ENCODE measurements at regions not wholly inside any gene's neighbourhood (a gene's known extent, or its start where the extent isn't known, plus 50 kb on each side); places are given as distances from the start of the nearest gene placed in this dataset.

- H3K27ac ChIP-seq (ENCODE audit: low read depth, low read length), result no peak overlapping the region
- WGBS, 3 donors, result 63 to 68% (median 65%) methylated on average over 7 of the region's 7 CpGs
Measured at GRCh38 chr15:38687775-38688495, 123.3 kb upstream of the RASGRP1 start.

DNA sequence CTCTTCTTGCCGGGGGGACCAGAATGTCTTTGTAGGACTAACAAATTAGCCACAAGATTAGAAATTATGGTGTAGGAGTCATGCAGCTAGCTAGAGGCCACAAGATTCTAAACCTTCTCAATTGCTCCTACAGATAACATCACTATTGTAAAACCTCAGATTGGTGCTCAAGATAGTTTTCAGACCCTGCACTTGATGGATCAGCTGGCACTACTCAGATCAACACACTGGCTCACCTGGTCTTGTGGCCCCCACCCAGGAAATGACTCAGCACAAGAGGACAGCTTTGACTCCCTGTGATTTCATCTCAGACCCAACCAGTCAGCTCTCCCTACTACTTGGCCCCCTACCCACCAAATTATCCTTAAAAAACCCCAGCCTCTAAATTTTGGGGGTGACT, 124.1 kb upstream of the RASGRP1 start:
- no peak overlapping the region for H3K27ac ChIP-seq (ENCODE audit: low read depth, low read length)
- 63 to 91% (median 80%) methylated on average over 1 of the region's 1 CpG for WGBS, 3 donors

DNA sequence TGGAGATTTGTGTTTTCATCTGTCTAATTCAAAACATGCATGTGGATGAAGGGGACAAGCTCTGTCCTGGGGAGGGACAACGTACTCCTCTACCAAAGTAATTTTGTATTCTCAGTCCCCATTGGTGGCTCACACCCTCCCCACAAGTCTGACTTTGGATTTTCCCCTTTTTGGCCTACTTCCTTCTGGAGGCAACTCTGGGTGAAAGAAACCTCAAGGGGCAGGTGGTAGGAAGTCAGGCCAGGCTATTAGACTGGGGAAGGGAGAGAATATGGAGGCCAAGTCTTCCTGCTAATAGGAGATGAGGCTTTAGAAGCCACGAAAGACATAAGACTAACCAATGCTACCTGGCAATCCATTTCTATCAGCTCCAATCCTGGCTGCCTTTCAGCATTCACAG, 124.9 kb upstream of the RASGRP1 start:
- WGBS, 3 donors, result 75 to 81% (median 81%) methylated on average over 2 of the region's 2 CpGs
- no peak overlapping the region for H3K27ac ChIP-seq (ENCODE audit: low read depth, low read length)

DNA sequence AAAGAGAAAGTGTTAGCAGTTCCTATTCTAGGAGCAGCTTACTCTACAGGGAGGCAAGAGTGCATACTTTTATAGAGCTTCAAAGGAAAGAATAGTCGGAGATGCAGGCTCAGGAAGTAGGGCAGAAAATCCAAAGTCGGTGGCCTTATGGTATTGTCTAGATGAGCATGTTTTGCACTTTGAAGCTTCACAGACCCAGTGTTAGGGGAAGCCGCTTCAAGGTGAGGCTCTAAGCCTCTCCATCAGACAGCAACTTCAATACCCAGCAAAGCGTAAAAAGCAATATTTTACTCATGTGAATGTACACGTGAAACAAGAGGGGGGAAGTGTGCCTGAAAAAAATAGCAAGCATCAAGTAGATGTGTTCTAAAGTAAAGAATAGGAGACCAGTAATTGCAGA, 125.6 kb upstream of the RASGRP1 start:
- WGBS, 3 donors, result 85 to 89% (median 86%) methylated on average over 5 of the region's 5 CpGs
- H3K27ac ChIP-seq (ENCODE audit: low read depth, low read length), result no peak overlapping the region

DNA sequence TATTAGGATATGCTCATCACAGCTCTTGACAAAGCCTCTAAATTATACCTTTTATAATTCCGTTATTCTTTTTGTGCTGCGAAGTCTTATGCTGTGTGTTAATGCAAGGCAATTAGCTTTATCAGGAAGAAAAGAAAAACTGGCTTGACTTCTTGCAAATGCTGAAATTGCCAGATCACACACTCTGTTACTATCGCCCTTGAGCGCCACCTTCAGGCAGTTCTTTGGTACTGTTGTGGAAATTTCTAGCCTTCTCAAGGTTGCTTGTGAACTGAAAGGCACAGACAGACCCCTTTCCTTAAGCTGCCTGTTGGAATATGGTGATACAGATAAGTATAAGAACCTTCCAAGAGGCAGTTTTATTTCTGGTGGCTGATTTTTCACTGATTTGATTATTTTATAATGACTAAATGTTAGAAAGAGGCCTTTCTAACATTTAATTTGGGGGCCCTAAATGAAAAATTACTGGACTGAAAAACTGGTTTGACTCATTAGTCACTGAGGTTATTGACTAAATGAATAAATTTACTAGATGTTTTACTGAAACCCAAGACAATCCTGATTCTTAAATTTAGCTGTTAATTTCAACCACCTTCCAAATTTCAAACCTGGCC, 126.2 kb upstream of the RASGRP1 start:
- WGBS, 3 donors, result 13 to 39% (median 37%) methylated on average over 4 of the region's 4 CpGs
- no peak overlapping the region for H3K27ac ChIP-seq (ENCODE audit: low read depth, low read length)

DNA sequence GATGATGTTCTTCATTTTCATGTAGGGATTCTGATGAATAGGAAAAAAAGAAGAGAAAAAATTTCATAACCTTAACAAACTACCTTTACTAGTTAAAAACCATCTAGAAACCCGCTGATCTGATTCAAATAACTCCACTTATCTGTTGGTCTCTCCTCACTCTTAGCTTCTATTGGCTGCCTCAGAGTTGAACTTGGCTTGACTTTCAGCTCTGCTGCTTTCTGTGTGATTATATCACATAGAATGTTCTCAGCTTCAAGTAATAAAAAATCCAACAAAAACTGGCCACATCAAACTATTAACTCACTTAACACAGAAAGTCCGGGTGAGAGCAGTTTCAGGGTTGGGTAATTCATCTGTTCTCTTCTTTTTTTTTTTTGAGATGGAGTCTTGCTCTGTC, 126.8 kb upstream of the RASGRP1 start:
- WGBS, 3 donors, result 80 to 87% (median 82%) methylated on average over 2 of the region's 2 CpGs
- H3K27ac ChIP-seq (ENCODE audit: low read depth, low read length), result no peak overlapping the region

DNA sequence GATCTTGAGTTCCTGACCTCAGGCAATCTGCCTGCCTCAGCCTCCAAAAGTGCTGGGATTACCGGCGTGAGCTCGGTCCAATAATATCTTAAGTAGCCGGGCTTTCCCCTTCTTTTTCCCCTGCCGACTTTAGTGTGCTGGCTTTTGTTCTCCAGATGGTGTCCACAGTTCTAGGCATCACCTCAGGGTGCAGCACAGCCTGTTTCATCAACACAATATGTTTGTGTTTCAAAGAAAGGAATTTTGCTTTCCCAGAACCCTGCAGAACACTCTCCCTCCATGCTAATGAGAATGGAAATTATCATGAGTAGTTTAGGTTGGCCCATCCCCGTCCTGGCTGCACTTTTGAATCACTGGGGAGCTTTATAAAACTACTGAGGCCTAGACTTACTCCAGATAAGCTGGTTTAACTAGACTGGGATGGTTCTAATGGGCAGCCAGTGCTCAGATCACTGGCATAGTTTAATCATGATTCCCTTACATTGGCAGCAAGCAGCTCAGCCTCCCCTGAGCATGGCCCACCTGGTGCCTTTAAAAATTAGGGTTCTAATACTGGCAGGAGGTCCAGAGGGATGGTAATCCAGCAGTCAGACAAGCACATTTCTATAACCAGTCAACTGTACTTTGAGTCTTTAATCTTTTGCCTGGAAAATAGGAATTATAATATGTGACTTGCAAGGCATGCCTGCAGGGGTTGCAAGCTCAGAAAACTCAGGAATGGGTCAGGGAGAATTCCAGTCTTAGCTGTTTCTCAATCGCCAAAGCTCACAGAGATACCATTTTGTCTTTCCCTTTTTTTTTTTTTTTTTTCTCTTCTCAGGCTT, 127.6 kb upstream of the RASGRP1 start:
- no peak overlapping the region for H3K27ac ChIP-seq (ENCODE audit: low read depth, low read length)
- 85 to 93% (median 89%) methylated on average over 7 of the region's 7 CpGs for WGBS, 3 donors

- WGBS, 3 donors, result 94 to 96% (median 96%) methylated on average over 3 of the region's 3 CpGs
- no peak overlapping the region for H3K27ac ChIP-seq (ENCODE audit: low read depth, low read length)
Measured at GRCh38 chr15:38692789-38693062, 128.1 kb upstream of the RASGRP1 start.

GRCh38 chr15:38695249-38696108, 130.9 kb upstream of the RASGRP1 start:
- no peak overlapping the region for H3K27ac ChIP-seq (ENCODE audit: low read depth, low read length)
- 76 to 88% (median 84%) methylated on average over 4 of the region's 4 CpGs for WGBS, 3 donors

GRCh38 chr15:38696109-38696727, 131.6 kb upstream of the RASGRP1 start:
- WGBS, 3 donors, result 49 to 81% (median 58%) methylated on average over 7 of the region's 7 CpGs
- H3K27ac ChIP-seq (ENCODE audit: low read depth, low read length), result no peak overlapping the region

DNA sequence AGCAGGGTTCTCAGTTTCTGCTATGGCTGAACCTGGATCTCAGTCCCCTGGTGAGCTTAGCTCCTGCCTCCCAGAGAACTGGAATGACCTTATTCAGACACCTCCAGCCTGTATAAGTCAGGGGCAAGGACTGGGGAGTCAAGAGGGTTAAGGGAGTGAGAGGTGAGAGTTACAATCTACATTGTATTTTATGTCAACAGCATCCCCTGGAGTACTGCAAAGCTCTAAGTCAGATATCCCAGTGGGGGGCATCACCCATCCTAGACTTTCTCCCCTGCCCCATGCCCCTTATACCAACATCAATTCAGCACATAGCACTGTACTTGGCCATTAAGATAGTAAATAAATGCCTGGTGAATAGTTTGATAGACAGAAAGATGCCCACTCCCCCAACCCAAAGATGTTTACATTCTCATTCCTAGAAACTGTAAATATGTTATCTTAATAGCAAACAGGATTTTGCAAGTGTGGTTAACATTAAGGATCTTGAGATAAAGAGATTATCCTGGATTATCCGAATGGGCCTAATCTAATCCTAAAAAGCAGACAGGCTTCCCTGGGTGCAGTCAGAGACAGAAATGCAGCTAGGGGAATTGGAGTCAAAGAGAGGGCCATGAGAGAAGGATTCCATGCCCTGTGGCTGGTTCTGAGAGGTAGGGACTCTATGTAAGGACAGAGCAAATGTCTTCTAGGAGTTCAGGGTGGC, 132.3 kb upstream of the RASGRP1 start:
- 41 to 57% (median 44%) methylated on average over 1 of the region's 1 CpG for WGBS, 3 donors
- no peak overlapping the region for H3K27ac ChIP-seq (ENCODE audit: low read depth, low read length)

DNA sequence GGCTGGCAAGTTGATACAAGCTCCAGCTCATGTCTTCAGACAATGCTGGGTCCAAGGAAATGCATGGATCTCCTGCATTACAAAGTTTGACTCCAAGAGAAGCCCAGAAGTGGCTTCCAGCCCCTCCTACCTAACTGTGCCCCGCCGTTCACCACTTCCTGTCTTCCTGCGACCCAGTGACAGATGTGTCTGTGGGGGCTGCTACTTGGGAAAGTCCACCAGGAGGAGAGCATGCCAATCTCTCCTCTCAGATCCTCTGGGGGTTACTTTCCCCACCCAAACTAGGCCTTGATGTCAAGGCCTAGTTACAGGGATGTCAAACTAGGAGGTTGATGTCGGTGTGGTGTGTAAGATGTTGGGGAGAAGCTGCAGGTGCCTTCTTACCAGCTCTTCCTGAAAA, 133.6 kb upstream of the RASGRP1 start:
- no peak overlapping the region for H3K27ac ChIP-seq (ENCODE audit: low read depth, low read length)
- WGBS, 3 donors, result 41 to 67% (median 51%) methylated on average over 4 of the region's 4 CpGs

DNA sequence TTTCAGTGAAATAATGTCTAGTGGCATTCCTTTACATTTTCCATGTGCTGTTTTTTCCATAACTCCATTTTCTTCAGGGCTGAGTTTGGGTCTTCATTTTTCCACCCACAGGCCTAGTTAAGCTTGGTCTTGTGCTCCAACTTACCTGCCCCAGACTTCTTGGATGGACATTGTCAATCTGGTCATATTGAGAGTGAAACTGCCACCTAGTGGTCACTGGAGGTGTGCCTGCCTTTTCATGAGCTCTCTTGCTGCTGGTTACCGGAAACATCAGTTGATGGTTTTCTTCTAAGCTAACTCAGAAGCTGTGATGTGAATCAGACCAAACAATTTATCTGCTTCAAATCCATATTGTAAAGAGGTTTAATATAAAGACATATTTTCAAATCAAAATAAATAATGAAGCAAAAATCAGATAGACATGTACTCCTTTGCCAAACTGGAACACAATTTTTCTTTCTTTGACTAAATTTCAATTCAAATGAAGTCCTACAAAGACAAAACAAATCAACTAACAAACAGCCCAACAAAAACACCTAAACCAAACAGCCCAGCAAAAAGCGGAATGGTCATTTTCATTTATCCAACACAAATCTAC, 135.1 kb upstream of the RASGRP1 start:
- no peak overlapping the region for H3K27ac ChIP-seq (ENCODE audit: low read depth, low read length)
- WGBS, 3 donors, result 61 to 66% (median 66%) methylated on average over 2 of the region's 2 CpGs

GRCh38 chr15:38701149-38701548, 136.5 kb upstream of the RASGRP1 start:
- H3K27ac ChIP-seq (ENCODE audit: low read depth, low read length), result no peak overlapping the region
- 93 to 95% (median 93%) methylated on average over 5 of the region's 5 CpGs for WGBS, 3 donors

DNA sequence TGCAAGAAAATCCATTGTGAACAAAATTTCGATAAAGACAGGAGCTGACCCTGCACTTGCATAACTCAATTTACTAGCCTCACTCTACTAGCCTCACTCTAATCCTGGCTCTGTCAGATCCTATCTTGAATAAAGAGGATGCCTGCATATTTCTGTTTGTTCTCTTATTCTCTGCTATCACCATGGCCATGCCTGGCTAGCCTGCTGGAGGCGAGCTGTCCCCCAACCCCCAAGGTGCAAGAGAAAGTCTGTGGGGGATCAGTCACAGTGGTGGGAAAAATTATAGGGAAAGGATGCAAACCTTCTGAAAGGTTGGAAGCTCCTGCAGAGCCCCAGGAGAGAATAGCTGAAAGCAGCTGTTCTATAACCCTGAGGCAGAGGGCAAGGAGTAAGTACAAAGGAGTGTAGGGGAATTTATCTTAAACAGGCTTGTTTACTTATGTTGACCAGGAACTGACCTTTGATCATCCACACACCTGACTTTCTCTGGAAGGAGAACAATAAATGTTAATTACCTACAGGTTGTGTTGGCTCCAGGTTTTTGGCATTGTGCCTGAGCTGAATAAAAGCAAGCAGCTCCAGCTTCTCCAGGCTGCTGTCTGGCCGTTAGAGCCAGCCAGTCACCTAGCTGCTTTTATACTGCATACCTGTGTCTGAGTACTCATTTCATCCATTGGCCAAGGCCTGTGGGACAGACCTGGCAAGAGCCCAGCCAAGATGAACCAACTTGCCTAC, 137.7 kb upstream of the RASGRP1 start:
- 29 to 73% (median 64%) methylated on average over 3 of the region's 3 CpGs for WGBS, 3 donors
- no peak overlapping the region for H3K27ac ChIP-seq (ENCODE audit: low read depth, low read length)

DNA sequence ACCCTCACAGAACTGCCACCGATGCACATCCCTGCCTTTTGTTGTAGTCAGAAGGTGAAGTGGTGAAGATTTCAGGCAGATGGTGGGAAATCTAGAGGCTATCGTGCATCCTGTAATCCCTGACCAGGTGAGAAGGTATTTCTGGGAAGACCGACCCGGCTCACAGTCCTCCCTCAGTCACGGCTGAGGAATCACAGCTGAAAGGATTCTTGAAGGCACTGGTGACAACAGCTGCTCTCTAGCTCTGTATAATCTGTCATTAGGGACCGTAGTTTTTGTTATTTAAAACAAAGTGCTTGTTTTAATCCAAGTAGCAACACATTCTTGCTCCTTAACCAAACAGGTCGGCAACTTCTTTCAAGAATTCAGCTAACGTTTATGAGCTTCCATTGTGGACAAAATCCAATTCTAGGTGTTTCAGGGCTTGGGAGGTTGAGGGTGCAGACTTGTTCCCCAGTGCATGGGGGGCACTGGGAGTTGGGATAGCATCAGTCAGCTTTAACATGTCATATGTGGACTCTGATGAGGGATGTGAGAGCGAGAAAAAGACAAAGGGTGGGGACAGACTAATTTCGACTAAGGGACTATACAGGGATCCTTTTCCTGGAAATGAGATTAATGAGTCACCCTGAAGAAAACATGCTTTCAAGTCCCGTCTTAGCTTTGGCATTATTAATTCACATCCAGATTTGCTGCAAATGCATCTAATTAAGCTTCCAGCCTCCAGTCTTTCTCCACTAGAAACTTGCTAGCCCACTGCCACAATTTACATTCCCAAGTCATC, 141.0 kb upstream of the RASGRP1 start:
- no peak overlapping the region for H3K27ac ChIP-seq (ENCODE audit: low read depth, low read length)
- WGBS, 3 donors, result 56 to 62% (median 61%) methylated on average over 11 of the region's 11 CpGs

All from adipose tissue (tissue), 3 donors.